Glutamatergic neuron (in vitro differentiated cells): ENCODE measurements at regions not wholly inside any gene's neighbourhood (a gene's known extent, or its start where the extent isn't known, plus 50 kb on each side); places are given as distances from the start of the nearest gene placed in this dataset.
"Not testable (repeated sequence)": the region's sequence is repeated elsewhere in the genome, so short reads cannot be mapped to it uniquely, and the experiment has no call there.

Experiments
- DNase-seq: peaks from one replicate; pipeline ENCODE4 v3.0.0; 2022
- H3K27ac Mint-ChIP-seq: one replicate; pipeline ENCODE4 v1.8.0; 2020; ENCODE audit warnings: mild to moderate bottlenecking, mixed read lengths, inconsistent platforms; ENCODE audit not compliant: unreplicated experiment
- H3K27me3 Mint-ChIP-seq: one replicate; pipeline ENCODE4 v1.8.0; 2020; ENCODE audit warnings: mild to moderate bottlenecking, moderate library complexity, mixed read lengths, inconsistent platforms; ENCODE audit not compliant: unreplicated experiment
- H3K36me3 Mint-ChIP-seq: one replicate; pipeline ENCODE4 v1.8.0; 2020; ENCODE audit warnings: mild to moderate bottlenecking, mixed read lengths, inconsistent platforms; ENCODE audit not compliant: unreplicated experiment
- H3K4me1 Mint-ChIP-seq: one replicate; pipeline ENCODE4 v1.8.0; 2020; ENCODE audit warnings: mild to moderate bottlenecking, low read depth, mixed read lengths, inconsistent platforms; ENCODE audit not compliant: unreplicated experiment
- H3K4me3 Mint-ChIP-seq: one replicate; pipeline ENCODE4 v1.8.0; 2020; ENCODE audit warnings: mild to moderate bottlenecking, mixed read lengths, inconsistent platforms; ENCODE audit not compliant: unreplicated experiment
- H3K9me3 Mint-ChIP-seq: one replicate; pipeline ENCODE4 v1.8.0; 2020; ENCODE audit warnings: mild to moderate bottlenecking, moderate library complexity, mixed read lengths, inconsistent platforms; ENCODE audit not compliant: unreplicated experiment
- TF ChIP-seq, protein P1 (sequence below): fragments of 200-600 bp; sonication (generic); IDR thresholded peaks from one replicate; pipeline ENCODE4 v1.5.0; 2021; ENCODE audit not compliant: partially characterized antibody, unreplicated experiment

DNA sequence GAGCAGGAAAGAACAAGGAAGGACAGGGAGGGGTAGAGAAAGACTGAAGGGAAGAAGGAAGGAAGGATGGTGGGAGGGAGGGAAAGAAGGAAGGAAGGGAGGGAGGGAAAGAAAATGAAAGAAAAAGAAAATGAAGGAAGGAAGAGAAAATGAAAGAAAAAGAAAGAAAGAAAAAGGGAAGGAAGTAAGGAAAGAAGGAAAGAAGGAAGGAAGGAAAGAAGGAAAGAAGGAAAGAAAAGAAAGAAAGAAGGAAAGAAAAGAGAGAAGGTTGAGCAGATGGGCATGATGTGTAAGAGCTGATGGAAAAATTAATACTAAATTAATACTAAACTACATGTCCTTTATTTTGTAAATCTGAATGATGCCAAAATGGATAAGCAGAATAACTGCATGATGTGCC lies 418.3 kb upstream of the CDIN1 start:
- H3K4me3 Mint-ChIP-seq: no peak overlapping the region
- DNase-seq: no peak
- no peak overlapping the region for H3K27ac Mint-ChIP-seq
- TF ChIP-seq, protein P1, sequence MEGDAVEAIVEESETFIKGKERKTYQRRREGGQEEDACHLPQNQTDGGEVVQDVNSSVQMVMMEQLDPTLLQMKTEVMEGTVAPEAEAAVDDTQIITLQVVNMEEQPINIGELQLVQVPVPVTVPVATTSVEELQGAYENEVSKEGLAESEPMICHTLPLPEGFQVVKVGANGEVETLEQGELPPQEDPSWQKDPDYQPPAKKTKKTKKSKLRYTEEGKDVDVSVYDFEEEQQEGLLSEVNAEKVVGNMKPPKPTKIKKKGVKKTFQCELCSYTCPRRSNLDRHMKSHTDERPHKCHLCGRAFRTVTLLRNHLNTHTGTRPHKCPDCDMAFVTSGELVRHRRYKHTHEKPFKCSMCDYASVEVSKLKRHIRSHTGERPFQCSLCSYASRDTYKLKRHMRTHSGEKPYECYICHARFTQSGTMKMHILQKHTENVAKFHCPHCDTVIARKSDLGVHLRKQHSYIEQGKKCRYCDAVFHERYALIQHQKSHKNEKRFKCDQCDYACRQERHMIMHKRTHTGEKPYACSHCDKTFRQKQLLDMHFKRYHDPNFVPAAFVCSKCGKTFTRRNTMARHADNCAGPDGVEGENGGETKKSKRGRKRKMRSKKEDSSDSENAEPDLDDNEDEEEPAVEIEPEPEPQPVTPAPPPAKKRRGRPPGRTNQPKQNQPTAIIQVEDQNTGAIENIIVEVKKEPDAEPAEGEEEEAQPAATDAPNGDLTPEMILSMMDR: no peak
- no peaks in the 10 kb centered on the region for H3K36me3 Mint-ChIP-seq
- H3K27me3 Mint-ChIP-seq: peaks cover 2% of the 10 kb centered on the region
- peaks cover 5% of the 10 kb centered on the region for H3K4me1 Mint-ChIP-seq
- no peaks in the 10 kb centered on the region for H3K9me3 Mint-ChIP-seq

DNA sequence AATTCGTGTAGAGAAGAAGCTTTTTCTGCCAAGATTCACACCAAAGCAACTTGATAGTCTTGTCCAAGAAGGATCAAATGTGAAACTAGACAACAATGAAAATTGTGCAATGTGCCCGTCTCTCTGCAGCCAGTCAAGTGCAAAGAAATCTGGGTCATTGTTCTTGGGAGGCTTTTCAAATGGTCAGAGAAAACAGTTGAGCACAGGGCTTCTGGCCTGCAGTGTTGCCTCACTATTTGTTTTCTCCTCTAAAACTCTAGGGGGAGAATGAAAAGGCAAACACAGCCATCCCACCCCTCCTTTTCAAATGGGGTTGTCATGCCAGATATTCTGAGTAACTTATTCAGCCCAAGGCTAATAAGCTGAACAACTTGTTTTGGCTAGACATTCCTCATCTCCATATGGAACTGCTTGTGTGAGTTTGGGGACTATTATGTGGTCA lies 417.6 kb upstream of the CDIN1 start:
- H3K27ac Mint-ChIP-seq: no peak overlapping the region
- no peak overlapping the region for H3K4me3 Mint-ChIP-seq
- no peak for DNase-seq
- H3K9me3 Mint-ChIP-seq: no peaks in the 10 kb centered on the region
- no peaks in the 10 kb centered on the region for H3K27me3 Mint-ChIP-seq
- TF ChIP-seq, protein P1: no peak
- peaks cover 5% of the 10 kb centered on the region for H3K4me1 Mint-ChIP-seq
- no peaks in the 10 kb centered on the region for H3K36me3 Mint-ChIP-seq

DNA sequence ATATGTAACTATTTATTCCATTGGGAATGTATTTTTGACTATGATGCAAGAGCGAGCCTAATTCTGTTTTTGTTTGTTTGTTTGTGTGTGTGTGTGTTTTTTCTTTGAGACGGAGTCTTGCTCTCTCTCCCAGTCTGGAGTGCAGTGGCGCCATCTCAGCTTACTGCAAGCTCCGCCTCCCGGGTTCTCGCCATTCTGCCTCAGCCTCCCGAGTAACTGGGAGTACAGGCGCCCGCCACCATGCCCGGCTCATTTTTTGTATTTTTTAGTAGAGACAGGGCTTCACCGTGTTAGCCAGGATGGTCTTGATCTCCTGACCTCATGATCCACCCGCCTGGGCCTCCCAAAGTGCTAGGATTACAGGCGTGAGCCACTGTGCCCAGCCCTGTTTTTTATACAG lies 415.4 kb upstream of the CDIN1 start:
- DNase-seq, H3K27me3 Mint-ChIP-seq, H3K9me3 Mint-ChIP-seq, H3K27ac Mint-ChIP-seq, H3K36me3 Mint-ChIP-seq, H3K4me1 Mint-ChIP-seq, H3K4me3 Mint-ChIP-seq: not testable (repeated sequence)

DNA sequence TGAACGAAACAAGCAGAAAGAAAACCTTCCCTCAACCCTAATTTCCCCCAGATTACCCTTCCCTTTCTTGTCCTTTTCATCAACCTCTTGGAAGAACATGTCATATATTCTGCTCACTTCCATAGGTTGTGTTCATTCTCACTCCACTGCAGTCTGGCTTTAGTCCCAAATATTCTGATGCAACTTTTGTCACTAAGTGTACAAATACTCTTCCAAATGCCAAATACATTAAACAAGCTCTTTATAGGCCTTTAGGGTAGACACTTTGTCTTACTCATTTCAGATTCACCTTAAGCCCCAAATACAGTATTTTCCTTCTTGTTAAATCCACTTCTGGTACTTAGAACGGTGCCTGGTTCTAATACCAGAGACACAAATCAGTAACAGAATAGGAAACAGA lies 406.5 kb upstream of the CDIN1 start:
- TF ChIP-seq, protein P1: no peak

DNA sequence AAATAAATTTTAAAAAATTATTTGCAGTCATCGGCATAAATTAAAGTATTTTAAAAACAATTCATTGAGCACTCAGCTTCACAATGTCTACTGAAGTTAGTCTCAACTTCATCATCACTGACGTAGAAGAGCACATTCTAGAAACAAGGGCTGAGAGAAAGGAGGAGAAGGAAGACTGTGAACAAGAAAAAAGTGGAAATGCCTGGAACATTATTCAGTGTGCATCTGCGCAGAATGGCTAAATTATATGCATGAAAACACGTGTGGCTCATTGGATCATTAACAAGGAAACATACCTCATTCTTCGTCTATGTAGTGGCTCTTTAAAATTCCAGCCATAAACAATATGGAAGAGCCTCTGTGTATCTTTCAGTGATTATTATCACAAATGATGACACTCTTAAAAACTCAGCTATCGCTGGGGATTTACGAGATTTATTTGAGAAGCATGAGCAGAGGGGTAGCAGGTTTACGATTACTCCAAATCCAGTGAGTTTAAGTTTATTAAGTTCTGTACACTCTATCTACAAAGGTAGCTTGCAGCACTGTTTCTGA lies 404.2 kb upstream of the CDIN1 start:
- no peaks in the 10 kb centered on the region for H3K9me3 Mint-ChIP-seq
- H3K4me3 Mint-ChIP-seq: no peak overlapping the region
- peaks cover 16% of the 10 kb centered on the region for H3K4me1 Mint-ChIP-seq
- no peak for DNase-seq
- no peaks in the 10 kb centered on the region for H3K36me3 Mint-ChIP-seq
- no peak overlapping the region for H3K27ac Mint-ChIP-seq
- TF ChIP-seq, protein P1: no peak
- no peaks in the 10 kb centered on the region for H3K27me3 Mint-ChIP-seq

More for the DNA sequence above, 406.5 kb upstream of the CDIN1 start:
- peaks cover 11% of the 10 kb centered on the region for H3K4me1 Mint-ChIP-seq
- H3K27me3 Mint-ChIP-seq: no peaks in the 10 kb centered on the region
- H3K9me3 Mint-ChIP-seq: no peaks in the 10 kb centered on the region
- no peaks in the 10 kb centered on the region for H3K36me3 Mint-ChIP-seq
- no peak overlapping the region for H3K27ac Mint-ChIP-seq
- no peak overlapping the region for H3K4me3 Mint-ChIP-seq
- no peak for DNase-seq
